SW480 (cell line): ENCODE measurements at regions not wholly inside any gene's neighbourhood (a gene's known extent, or its start where the extent isn't known, plus 50 kb on each side); places are given as distances from the start of the nearest gene placed in this dataset.
"Not testable (repeated sequence)": the region's sequence is repeated elsewhere in the genome, so short reads cannot be mapped to it uniquely, and the experiment has no call there.

ENCODE experiments used
- DNase-seq: peaks from one replicate; pipeline ENCODE4 v3.0.0-alpha.2; 2016; ENCODE audit warnings: low spot score

GRCh38 chr1:220942278-220942677 is 63.0 kb downstream of the HLX start:
- DNase-seq, result no peak

GRCh38 chr1:220942914-220943313 is 63.7 kb downstream of the HLX start:
- not testable (repeated sequence) for DNase-seq

- DNase-seq, result no peak
Measured at GRCh38 chr1:220943319-220943996, 64.2 kb downstream of the HLX start.

- no peak for DNase-seq
Measured at GRCh38 chr1:220950576-220950975, 71.3 kb downstream of the HLX start.

- no peak for DNase-seq
Measured at GRCh38 chr1:220952961-220953643, 73.9 kb downstream of the HLX start.

- DNase-seq, result no peak
Measured at GRCh38 chr1:220954321-220955075, 75.3 kb downstream of the HLX start.

- no peak for DNase-seq
Measured at GRCh38 chr1:220955116-220955515, 75.9 kb downstream of the HLX start.

GRCh38 chr1:220956501-220957232 is 77.4 kb downstream of the HLX start:
- DNase-seq, result no peak

- DNase-seq, result no peak
Measured at GRCh38 chr1:220957233-220957605, 78.0 kb downstream of the HLX start.

GRCh38 chr1:220958234-220958633 is 79.0 kb downstream of the HLX start:
- no peak for DNase-seq

GRCh38 chr1:220962031-220962751 is 82.9 kb downstream of the HLX start:
- DNase-seq, result no peak

- DNase-seq, result no peak
Measured at GRCh38 chr1:220966041-220966440, 86.8 kb downstream of the HLX start.

GRCh38 chr1:220966473-220966872 is 87.2 kb downstream of the HLX start:
- DNase-seq, result no peak

GRCh38 chr1:220966881-220967611 is 87.8 kb downstream of the HLX start:
- DNase-seq, result no peak

- no peak for DNase-seq
Measured at GRCh38 chr1:220967911-220968310, 88.7 kb downstream of the HLX start.

- not testable (repeated sequence) for DNase-seq
Measured at GRCh38 chr1:220969281-220969680, 90.0 kb downstream of the HLX start.

GRCh38 chr1:220970311-220970710 is 91.1 kb downstream of the HLX start:
- DNase-seq, result no peak

GRCh38 chr1:220971221-220971620 is 92.0 kb downstream of the HLX start:
- no peak for DNase-seq

- DNase-seq, result no peak
Measured at GRCh38 chr1:220974431-220974830, 95.2 kb downstream of the HLX start.

GRCh38 chr1:220976390-220976789 is 97.1 kb downstream of the HLX start:
- no peak for DNase-seq

GRCh38 chr1:220979371-220979770 is 100.1 kb downstream of the HLX start:
- no peak for DNase-seq
